Activated CD8-positive, alpha-beta memory T cell treated with anti-CD3 and anti-CD28 coated beads, Interleukin-2, amount 10 ng/mL, durations not matched to agents 7 days and 5 days (primary cell): ENCODE measurements at regions not wholly inside any gene's neighbourhood (a gene's known extent, or its start where the extent isn't known, plus 50 kb on each side); places are given as distances from the start of the nearest gene placed in this dataset.

ENCODE experiments used
- ATAC-seq: fragments of 150-1000 bp; cut with Tn5 transposase; one replicate; pipeline ENCODE4 v1.10.0; 2021; ENCODE audit warnings: moderate library complexity
- CTCF ChIA-PET: fragments of 350-600 bp; sonication (Branson Sonifier 250); formaldehyde crosslinking; loops from one replicate; lab custom pipeline; 2021; ENCODE audit warnings: antibody characterized with exemption; lab: Charles Lee
- DNase-seq: peaks from one replicate; pipeline ENCODE4 v3.0.0-alpha.2; 2020
- H3K27ac Mint-ChIP-seq: one replicate; pipeline ENCODE4 v1.8.0; 2021; ENCODE audit warnings: mild to moderate bottlenecking, mixed read lengths
- H3K27me3 Mint-ChIP-seq: one replicate; pipeline ENCODE4 v1.8.0; 2021; ENCODE audit warnings: mixed read lengths
- H3K36me3 Mint-ChIP-seq: one replicate; pipeline ENCODE4 v1.8.0; 2021; ENCODE audit warnings: mild to moderate bottlenecking, mixed read lengths
- H3K4me1 Mint-ChIP-seq: one replicate; pipeline ENCODE4 v1.8.0; 2021; ENCODE audit warnings: mixed read lengths
- H3K4me3 Mint-ChIP-seq: one replicate; pipeline ENCODE4 v1.8.0; 2021; ENCODE audit warnings: mild to moderate bottlenecking, moderate library complexity, mixed read lengths
- H3K9me3 Mint-ChIP-seq: one replicate; pipeline ENCODE4 v1.8.0; 2022; ENCODE audit warnings: low read depth, mixed read lengths

GRCh38 chr10:83037653-83038052 is 1101.7 kb upstream of the GHITM start:
- Mint-ChIP-seq H3K4me1 (no peaks in the 10 kb centered on the region), H3K36me3 (no peaks in the 10 kb centered on the region), H3K27me3 (no peaks in the 10 kb centered on the region), H3K4me3 (no peak overlapping the region), H3K27ac (no peak overlapping the region), H3K9me3 (peaks cover 10% of the 10 kb centered on the region)
- CTCF ChIA-PET = no interaction called here
- DNase-seq = no peak
- no peak for ATAC-seq

- no peak overlapping the region for H3K4me3 Mint-ChIP-seq
- CTCF ChIA-PET = no interaction called here
- H3K4me1 Mint-ChIP-seq = no peaks in the 10 kb centered on the region
- DNase-seq (no peak), ATAC-seq (no peak)
- no peak overlapping the region for H3K27ac Mint-ChIP-seq
- no peaks in the 10 kb centered on the region for H3K27me3 Mint-ChIP-seq
- H3K9me3 Mint-ChIP-seq = peaks cover 10% of the 10 kb centered on the region
- H3K36me3 Mint-ChIP-seq = no peaks in the 10 kb centered on the region
Measured at GRCh38 chr10:83038631-83039030, 1100.7 kb upstream of the GHITM start.

GRCh38 chr10:83045731-83046130 is 1093.6 kb upstream of the GHITM start:
- CTCF ChIA-PET = no interaction called here
- H3K27ac Mint-ChIP-seq = no peak overlapping the region
- H3K27me3 Mint-ChIP-seq = no peaks in the 10 kb centered on the region
- H3K4me3 Mint-ChIP-seq = no peak overlapping the region
- ATAC-seq = no peak
- no peaks in the 10 kb centered on the region for H3K36me3 Mint-ChIP-seq
- DNase-seq = no peak
- H3K9me3 Mint-ChIP-seq = peaks cover 3% of the 10 kb centered on the region
- no peaks in the 10 kb centered on the region for H3K4me1 Mint-ChIP-seq

GRCh38 chr10:83050815-83051214 is 1088.5 kb upstream of the GHITM start:
- no peaks in the 10 kb centered on the region for H3K36me3 Mint-ChIP-seq
- DNase-seq (no peak), ATAC-seq (no peak)
- H3K27me3 Mint-ChIP-seq = no peaks in the 10 kb centered on the region
- no peak overlapping the region for H3K27ac Mint-ChIP-seq
- H3K4me3 Mint-ChIP-seq = no peak overlapping the region
- CTCF ChIA-PET = no interaction called here
- H3K9me3 Mint-ChIP-seq = peaks cover 9% of the 10 kb centered on the region
- no peaks in the 10 kb centered on the region for H3K4me1 Mint-ChIP-seq

GRCh38 chr10:83062871-83063270 is 1076.4 kb upstream of the GHITM start:
- Mint-ChIP-seq H3K27ac (no peak overlapping the region), H3K36me3 (no peaks in the 10 kb centered on the region), H3K4me3 (no peak overlapping the region), H3K27me3 (no peaks in the 10 kb centered on the region), H3K4me1 (no peaks in the 10 kb centered on the region), H3K9me3 (peaks cover 6% of the 10 kb centered on the region)
- ATAC-seq (no peak), DNase-seq (no peak)
- CTCF ChIA-PET = no interaction called here

- Mint-ChIP-seq H3K36me3 (no peaks in the 10 kb centered on the region), H3K4me1 (no peaks in the 10 kb centered on the region), H3K27me3 (no peaks in the 10 kb centered on the region), H3K27ac (no peak overlapping the region), H3K4me3 (no peak overlapping the region), H3K9me3 (no peaks in the 10 kb centered on the region)
- DNase-seq = no peak
- no peak for ATAC-seq
- CTCF ChIA-PET = no interaction called here
Measured at GRCh38 chr10:83073472-83073871, 1065.8 kb upstream of the GHITM start.

GRCh38 chr10:83075016-83075814 is 1064.1 kb upstream of the GHITM start:
- Mint-ChIP-seq H3K27ac (no peak overlapping the region), H3K36me3 (no peaks in the 10 kb centered on the region), H3K9me3 (peaks cover 3% of the 10 kb centered on the region), H3K4me1 (no peaks in the 10 kb centered on the region), H3K27me3 (no peaks in the 10 kb centered on the region), H3K4me3 (no peak overlapping the region)
- DNase-seq (no peak), ATAC-seq (no peak)
- CTCF ChIA-PET = no interaction called here

GRCh38 chr10:83075815-83076355 is 1063.4 kb upstream of the GHITM start:
- ATAC-seq (no peak), DNase-seq (no peak)
- H3K36me3 Mint-ChIP-seq = no peaks in the 10 kb centered on the region
- H3K9me3 Mint-ChIP-seq = peaks cover 5% of the 10 kb centered on the region
- no peak overlapping the region for H3K4me3 Mint-ChIP-seq
- H3K27ac Mint-ChIP-seq = no peak overlapping the region
- H3K27me3 Mint-ChIP-seq = no peaks in the 10 kb centered on the region
- CTCF ChIA-PET = no interaction called here
- H3K4me1 Mint-ChIP-seq = no peaks in the 10 kb centered on the region

- Mint-ChIP-seq H3K9me3 (peaks cover 5% of the 10 kb centered on the region), H3K36me3 (no peaks in the 10 kb centered on the region), H3K4me3 (no peak overlapping the region), H3K27ac (no peak overlapping the region), H3K27me3 (no peaks in the 10 kb centered on the region), H3K4me1 (no peaks in the 10 kb centered on the region)
- CTCF ChIA-PET = no interaction called here
- no peak for DNase-seq
- ATAC-seq = no peak
Measured at GRCh38 chr10:83076443-83076842, 1062.9 kb upstream of the GHITM start.

- no peaks in the 10 kb centered on the region for H3K27me3 Mint-ChIP-seq
- ATAC-seq (no peak), DNase-seq (no peak)
- H3K36me3 Mint-ChIP-seq = no peaks in the 10 kb centered on the region
- no peak overlapping the region for H3K27ac Mint-ChIP-seq
- no peaks in the 10 kb centered on the region for H3K4me1 Mint-ChIP-seq
- H3K4me3 Mint-ChIP-seq = no peak overlapping the region
- H3K9me3 Mint-ChIP-seq = peaks cover 5% of the 10 kb centered on the region
- CTCF ChIA-PET = no interaction called here
Measured at GRCh38 chr10:83078160-83078559, 1061.1 kb upstream of the GHITM start.

GRCh38 chr10:83078645-83079044 is 1060.7 kb upstream of the GHITM start:
- H3K27me3 Mint-ChIP-seq = no peaks in the 10 kb centered on the region

GRCh38 chr10:83083831-83084230 is 1055.5 kb upstream of the GHITM start:
- ATAC-seq (no peak), DNase-seq (no peak)
- Mint-ChIP-seq H3K27me3 (no peaks in the 10 kb centered on the region), H3K4me1 (no peaks in the 10 kb centered on the region), H3K36me3 (no peaks in the 10 kb centered on the region), H3K4me3 (no peak overlapping the region), H3K27ac (no peak overlapping the region), H3K9me3 (peaks cover 9% of the 10 kb centered on the region)
- CTCF ChIA-PET = no interaction called here

More at GRCh38 chr10:83078645-83079044, 1060.7 kb upstream of the GHITM start:
- H3K4me3 Mint-ChIP-seq = no peak overlapping the region
- no peak for DNase-seq
- H3K4me1 Mint-ChIP-seq = no peaks in the 10 kb centered on the region
- ATAC-seq = no peak
- H3K9me3 Mint-ChIP-seq = peaks cover 7% of the 10 kb centered on the region
- H3K36me3 Mint-ChIP-seq = no peaks in the 10 kb centered on the region
- CTCF ChIA-PET = no interaction called here
- no peak overlapping the region for H3K27ac Mint-ChIP-seq

- no peak for DNase-seq
- Mint-ChIP-seq H3K4me1 (no peaks in the 10 kb centered on the region), H3K27ac (no peak overlapping the region), H3K36me3 (no peaks in the 10 kb centered on the region), H3K27me3 (no peaks in the 10 kb centered on the region), H3K9me3 (no peaks in the 10 kb centered on the region), H3K4me3 (no peak overlapping the region)
- ATAC-seq = no peak
- CTCF ChIA-PET = no interaction called here
Measured at GRCh38 chr10:83089335-83089734, 1050.0 kb upstream of the GHITM start.

- H3K4me3 Mint-ChIP-seq = no peak overlapping the region
- H3K27me3 Mint-ChIP-seq = no peaks in the 10 kb centered on the region
- no peaks in the 10 kb centered on the region for H3K4me1 Mint-ChIP-seq
- DNase-seq (no peak), ATAC-seq (no peak)
- H3K36me3 Mint-ChIP-seq = no peaks in the 10 kb centered on the region
- H3K9me3 Mint-ChIP-seq = peaks cover 13% of the 10 kb centered on the region
- H3K27ac Mint-ChIP-seq = no peak overlapping the region
- CTCF ChIA-PET = no interaction called here
Measured at GRCh38 chr10:83104616-83105015, 1034.7 kb upstream of the GHITM start.
